ENCODE measurements at regions not wholly inside any gene's neighbourhood (a gene's known extent, or its start where the extent isn't known, plus 50 kb on each side); places are given as distances from the start of the nearest gene placed in this dataset.

GRCh38 chr14:98908050-98908449, 363.9 kb downstream of the BCL11B start (continued):
- TF ChIP-seq ZNF570 (CRISPR knock-in tag; IDR thresholded peaks at IDR 0.05; ENCODE audit: borderline replicate concordance) (no peak), ZNF761 (CRISPR knock-in tag; conservative IDR thresholded peaks at IDR 0.05) (no peak), PBX3 (CRISPR knock-in tag; IDR thresholded peaks at IDR 0.05; ENCODE audit: borderline replicate concordance) (no peak), ZKSCAN1 (IDR thresholded peaks at IDR 0.05; ENCODE audit: low read length) (no peak), EHMT2 (IDR thresholded peaks at IDR 0.05; ENCODE audit: borderline replicate concordance, low read depth, low read length) (no peak), RELA (CRISPR knock-in tag; IDR thresholded peaks at IDR 0.05) (no peak), ZNF260 (CRISPR knock-in tag; IDR thresholded peaks at IDR 0.05; ENCODE audit: borderline replicate concordance, low read depth) (no peak)

GRCh38 chr14:98909251-98909944, 362.6 kb downstream of the BCL11B start:
- no peak overlapping the region for H3K4me2 ChIP-seq (ENCODE audit: low read depth, low read length)
- WGBS (ENCODE audit: low lambda C conversion rate) = 10% methylated on average over 7 of the region's 11 CpGs
- no peaks in the 10 kb centered on the region for H3K36me3 ChIP-seq (replicated peaks in 1 of 2; ENCODE audit: control insufficient read depth in 1 of 2, insufficient read depth in 2 of 2, low read length in 2 of 2)
- no peaks in the 10 kb centered on the region for H3K4me1 ChIP-seq (ENCODE audit: insufficient read depth, low read length)
- ATAC-seq (no peak), FAIRE-seq (no peak), DNase-seq (ENCODE audit: low spot score) (peak; percentile 31)
- no peaks in the 10 kb centered on the region for H3K79me2 ChIP-seq (ENCODE audit: insufficient read depth, low read length)
- TF ChIP-seq ZSCAN20 (CRISPR knock-in tag; IDR thresholded peaks at IDR 0.05; ENCODE audit: borderline replicate concordance) = no peak
- TF ChIP-seq FOSL2 (CRISPR knock-in tag; IDR thresholded peaks at IDR 0.05) = peak; percentile 47; the same call in 1 of the 2 replicates
- in situ Hi-C loops (cut with HindIII; ENCODE audit: extremely low pct_ligation_motif_present, low pct_unique_long_range_greater_than_20kb) = no loop called here
- intact Hi-C loops (cut with micrococcal nuclease; ENCODE audit: unreplicated experiment) = no loop called here
- H3K9me3 ChIP-seq (ENCODE audit: low read length) = no peaks in the 10 kb centered on the region
- BruUV-seq (replicated peaks) = no TSS peak
- H4K20me1 ChIP-seq (ENCODE audit: insufficient read depth, low read length) = no peaks in the 10 kb centered on the region
- POLR2A ChIA-PET = no interaction called here
- H3K4me3 ChIP-seq (replicated peaks in 1 of 3; ENCODE audit: insufficient read depth in 1 of 3, low read depth in 2 of 3, low read length in 3 of 3) = no peak overlapping the region
- H2AFZ ChIP-seq (ENCODE audit: low read length) = no peak overlapping the region
- H3K27me3 ChIP-seq (ENCODE audit: control insufficient read depth in 1 of 2, insufficient read depth in 2 of 2, low read length in 2 of 2) = no peaks in the 10 kb centered on the region; a peak in 2 of 5 replicates
- H3K27ac ChIP-seq (ENCODE audit: extremely low read length, insufficient read depth, low read length) = no peak overlapping the region
- no peak overlapping the region for H3K9ac ChIP-seq (ENCODE audit: insufficient read depth, low read depth, low read length)
- CTCF ChIA-PET (ENCODE audit: low intra/inter-chr PET ratio, low total read pairs) = no interaction called here

All from HepG2 (cell line).